ENCODE measurements at regions not wholly inside any gene's neighbourhood (a gene's known extent, or its start where the extent isn't known, plus 50 kb on each side); places are given as distances from the start of the nearest gene placed in this dataset.

DNA sequence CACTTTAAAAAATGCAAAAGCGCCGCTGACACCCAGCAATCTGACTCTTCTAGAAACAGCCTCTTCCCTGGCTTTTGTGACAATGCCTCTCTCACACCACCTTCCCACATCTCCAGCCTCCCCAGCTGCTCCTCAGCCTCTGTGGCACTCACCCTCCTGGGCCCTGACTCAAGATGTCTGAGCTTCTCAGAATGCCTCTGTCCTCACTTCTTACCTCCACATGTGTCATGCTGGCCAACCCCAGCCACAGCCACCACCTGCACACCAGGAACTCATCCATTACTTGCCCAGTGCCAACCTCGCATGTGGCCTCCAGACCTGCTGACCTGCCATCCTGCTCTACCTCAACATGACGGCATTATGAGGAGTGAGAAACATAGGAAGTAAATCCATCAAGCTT is 249.8 kb upstream of the RAB6C start:
- no peaks in the 10 kb centered on the region for H4K20me1 ChIP-seq (ENCODE audit: low read depth)
- Mint-ChIP-seq H3K4me1 (peaks cover 13% of the 10 kb centered on the region), H3K36me3 (no peaks in the 10 kb centered on the region), H3K27me3 (ENCODE audit: insufficient read depth, low read depth) (peaks cover 12% of the 10 kb centered on the region), H3K4me3 (no peak overlapping the region), H3K9me3 (no peaks in the 10 kb centered on the region), H3K27ac (no peak overlapping the region)
- no peaks in the 10 kb centered on the region for H3K79me2 ChIP-seq (ENCODE audit: low read depth)
- no peak overlapping the region for H3K27ac ChIP-seq
- no peaks in the 10 kb centered on the region for H3K9me3 ChIP-seq (ENCODE audit: low read depth)
- no peak for DNase-seq (ENCODE audit: low spot score)
- no peak overlapping the region for H3K4me3 ChIP-seq
- no peaks in the 10 kb centered on the region for H3K36me3 ChIP-seq
- no peak overlapping the region for H3K9ac ChIP-seq
- TF ChIP-seq EZH2 (IDR thresholded peaks at IDR 0.05) (no peak), EZH2phosphoT487 (IDR thresholded peaks at IDR 0.05) (no peak)
- TF ChIP-seq, protein P1, sequence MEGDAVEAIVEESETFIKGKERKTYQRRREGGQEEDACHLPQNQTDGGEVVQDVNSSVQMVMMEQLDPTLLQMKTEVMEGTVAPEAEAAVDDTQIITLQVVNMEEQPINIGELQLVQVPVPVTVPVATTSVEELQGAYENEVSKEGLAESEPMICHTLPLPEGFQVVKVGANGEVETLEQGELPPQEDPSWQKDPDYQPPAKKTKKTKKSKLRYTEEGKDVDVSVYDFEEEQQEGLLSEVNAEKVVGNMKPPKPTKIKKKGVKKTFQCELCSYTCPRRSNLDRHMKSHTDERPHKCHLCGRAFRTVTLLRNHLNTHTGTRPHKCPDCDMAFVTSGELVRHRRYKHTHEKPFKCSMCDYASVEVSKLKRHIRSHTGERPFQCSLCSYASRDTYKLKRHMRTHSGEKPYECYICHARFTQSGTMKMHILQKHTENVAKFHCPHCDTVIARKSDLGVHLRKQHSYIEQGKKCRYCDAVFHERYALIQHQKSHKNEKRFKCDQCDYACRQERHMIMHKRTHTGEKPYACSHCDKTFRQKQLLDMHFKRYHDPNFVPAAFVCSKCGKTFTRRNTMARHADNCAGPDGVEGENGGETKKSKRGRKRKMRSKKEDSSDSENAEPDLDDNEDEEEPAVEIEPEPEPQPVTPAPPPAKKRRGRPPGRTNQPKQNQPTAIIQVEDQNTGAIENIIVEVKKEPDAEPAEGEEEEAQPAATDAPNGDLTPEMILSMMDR (IDR thresholded peaks at IDR 0.05): no peak
- no peaks in the 10 kb centered on the region for H3F3A ChIP-seq (ENCODE audit: low read depth)
- H3K27me3 ChIP-seq: no peaks in the 10 kb centered on the region
- H3K4me2 ChIP-seq: no peak overlapping the region
- H3K4me1 ChIP-seq: peaks cover 13% of the 10 kb centered on the region
- H2AFZ ChIP-seq (replicated peaks): no peak overlapping the region

DNA sequence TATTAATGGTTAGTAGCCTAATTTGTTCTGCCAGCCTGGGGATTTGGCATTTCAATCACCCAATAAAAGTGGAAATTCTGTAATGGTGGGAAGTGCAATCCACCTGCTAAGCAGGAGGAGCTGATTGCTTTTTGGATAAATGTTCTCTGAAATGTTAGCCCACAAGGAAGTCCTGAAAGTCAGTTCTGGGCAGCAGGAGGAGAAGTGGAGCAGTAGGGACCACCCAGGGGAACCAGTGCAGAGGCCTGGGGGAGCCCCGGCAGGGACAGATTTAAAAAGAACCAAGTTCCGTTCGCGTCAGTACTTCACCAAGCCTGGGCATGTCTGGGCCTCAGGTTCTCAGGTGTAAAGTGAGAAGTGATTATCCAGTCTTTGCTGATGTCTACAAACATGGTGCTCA is 248.5 kb upstream of the RAB6C start:
- no peak for DNase-seq (ENCODE audit: low spot score)
- Histone ChIP-seq H3K4me1 (peaks cover 13% of the 10 kb centered on the region), H3K79me2 (ENCODE audit: low read depth) (no peaks in the 10 kb centered on the region), H3K36me3 (no peaks in the 10 kb centered on the region), H3K27ac (no peak overlapping the region), H4K20me1 (ENCODE audit: low read depth) (no peaks in the 10 kb centered on the region), H3K27me3 (no peaks in the 10 kb centered on the region), H3K9ac (no peak overlapping the region), H2AFZ (replicated peaks) (no peak overlapping the region), H3K4me3 (no peak overlapping the region), H3F3A (ENCODE audit: low read depth) (no peaks in the 10 kb centered on the region), H3K9me3 (ENCODE audit: low read depth) (no peaks in the 10 kb centered on the region), H3K4me2 (no peak overlapping the region)
- TF ChIP-seq EZH2phosphoT487 (IDR thresholded peaks at IDR 0.05): no peak
- TF ChIP-seq EZH2 (IDR thresholded peaks at IDR 0.05): no peak
- Mint-ChIP-seq H3K27ac (no peak overlapping the region), H3K27me3 (ENCODE audit: insufficient read depth, low read depth) (peaks cover 10% of the 10 kb centered on the region), H3K36me3 (no peaks in the 10 kb centered on the region), H3K4me1 (peaks cover 10% of the 10 kb centered on the region), H3K9me3 (no peaks in the 10 kb centered on the region), H3K4me3 (no peak overlapping the region)

DNA sequence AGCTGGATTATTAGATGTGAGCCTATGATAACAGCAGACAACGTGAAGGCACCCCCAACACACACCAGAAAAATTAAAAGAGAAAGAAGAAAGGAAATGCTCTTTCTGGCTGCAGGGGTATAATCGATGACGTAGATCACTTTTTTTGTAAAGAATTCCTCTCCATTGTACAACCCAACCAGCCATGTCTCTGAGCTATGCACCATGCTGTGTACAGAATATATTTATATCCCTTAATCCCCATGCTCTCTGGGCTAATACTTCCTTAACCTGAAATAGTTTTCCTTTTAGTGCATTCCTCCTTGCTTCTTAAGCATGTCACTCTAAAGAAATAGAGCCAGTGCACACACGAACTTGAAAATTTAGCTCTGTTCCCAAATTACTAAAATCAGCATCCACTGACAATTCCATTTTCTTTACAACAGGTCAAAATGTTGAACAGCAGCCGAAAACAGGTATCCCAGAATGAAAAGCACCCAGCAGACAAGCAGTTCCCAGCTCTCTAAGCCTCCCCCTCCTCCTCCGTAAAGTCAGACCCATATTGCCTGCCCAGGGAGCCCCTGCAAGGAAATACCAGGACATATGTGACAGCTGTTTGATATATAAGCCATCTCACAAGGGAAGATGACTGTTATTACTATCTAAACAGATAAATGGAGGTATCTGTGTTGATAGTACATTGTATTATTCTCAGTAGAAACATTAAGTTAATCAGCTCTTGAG is 247.4 kb upstream of the RAB6C start:
- peaks cover 13% of the 10 kb centered on the region for H3K4me1 ChIP-seq
- peak overlapping the region; percentile 14 for H3K27ac Mint-ChIP-seq
- peaks cover 8% of the 10 kb centered on the region for H3K27me3 Mint-ChIP-seq (ENCODE audit: insufficient read depth, low read depth)
- H3K9me3 Mint-ChIP-seq: no peaks in the 10 kb centered on the region
- TF ChIP-seq, protein P1 (IDR thresholded peaks at IDR 0.05): no peak
- no peak for TF ChIP-seq EZH2phosphoT487 (IDR thresholded peaks at IDR 0.05)
- H2AFZ ChIP-seq (replicated peaks): no peak overlapping the region
- DNase-seq (ENCODE audit: low spot score): peak; percentile 16
- H4K20me1 ChIP-seq (ENCODE audit: low read depth): no peaks in the 10 kb centered on the region
- H3K4me3 Mint-ChIP-seq: no peak overlapping the region
- H3K4me1 Mint-ChIP-seq: peaks cover 10% of the 10 kb centered on the region
- H3K36me3 ChIP-seq: no peaks in the 10 kb centered on the region
- H3F3A ChIP-seq (ENCODE audit: low read depth): no peaks in the 10 kb centered on the region
- H3K79me2 ChIP-seq (ENCODE audit: low read depth): no peaks in the 10 kb centered on the region
- H3K27me3 ChIP-seq: no peaks in the 10 kb centered on the region
- H3K27ac ChIP-seq: no peak overlapping the region
- no peaks in the 10 kb centered on the region for H3K36me3 Mint-ChIP-seq
- no peak overlapping the region for H3K9ac ChIP-seq
- no peak overlapping the region for H3K4me3 ChIP-seq
- no peak overlapping the region for H3K4me2 ChIP-seq
- H3K9me3 ChIP-seq (ENCODE audit: low read depth): no peaks in the 10 kb centered on the region

DNA sequence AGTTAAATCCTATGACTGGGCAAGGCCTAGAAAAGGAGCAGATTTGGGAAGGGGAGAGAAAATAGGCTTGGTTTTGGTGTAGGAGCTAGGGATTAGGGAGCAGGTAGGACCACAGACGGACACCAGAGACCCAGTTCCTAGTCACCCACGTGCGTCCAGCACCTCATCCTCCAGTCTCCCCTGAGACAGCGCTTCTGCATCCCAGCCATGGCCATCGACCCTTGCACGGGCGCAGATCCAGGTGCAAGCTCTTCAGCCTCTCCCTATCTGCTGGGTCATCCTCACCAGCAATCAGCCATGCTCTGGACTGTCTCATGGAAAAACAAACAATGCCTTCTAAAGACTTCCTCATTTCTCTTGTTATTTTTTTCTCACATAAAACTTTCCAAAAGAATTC is 246.8 kb upstream of the RAB6C start:
- H3K27ac Mint-ChIP-seq: no peak overlapping the region
- no peak for DNase-seq (ENCODE audit: low spot score)
- Histone ChIP-seq H2AFZ (replicated peaks) (no peak overlapping the region), H3K9me3 (ENCODE audit: low read depth) (no peaks in the 10 kb centered on the region), H3K4me2 (no peak overlapping the region), H3K79me2 (ENCODE audit: low read depth) (no peaks in the 10 kb centered on the region), H3K4me1 (peaks cover 13% of the 10 kb centered on the region), H3K4me3 (no peak overlapping the region), H3K9ac (no peak overlapping the region), H3K27ac (no peak overlapping the region), H3K27me3 (no peaks in the 10 kb centered on the region), H3K36me3 (no peaks in the 10 kb centered on the region), H4K20me1 (ENCODE audit: low read depth) (no peaks in the 10 kb centered on the region), H3F3A (ENCODE audit: low read depth) (no peaks in the 10 kb centered on the region)
- peaks cover 10% of the 10 kb centered on the region for H3K4me1 Mint-ChIP-seq
- no peaks in the 10 kb centered on the region for H3K36me3 Mint-ChIP-seq
- no peaks in the 10 kb centered on the region for H3K9me3 Mint-ChIP-seq
- no peak for TF ChIP-seq EZH2phosphoT487 (IDR thresholded peaks at IDR 0.05)
- no peak for TF ChIP-seq EZH2 (IDR thresholded peaks at IDR 0.05)
- TF ChIP-seq, protein P1 (IDR thresholded peaks at IDR 0.05): no peak
- H3K4me3 Mint-ChIP-seq: no peak overlapping the region
- H3K27me3 Mint-ChIP-seq (ENCODE audit: insufficient read depth, low read depth): peaks cover 7% of the 10 kb centered on the region

All from neural progenitor cell (in vitro differentiated cells).